ENCODE measurements at regions not wholly inside any gene's neighbourhood (a gene's known extent, or its start where the extent isn't known, plus 50 kb on each side); places are given as distances from the start of the nearest gene placed in this dataset.
A peak's percentile ranks its signal among the peaks of the same experiment; 100 is the strongest.

- H3K36me3 Mint-ChIP-seq (ENCODE audit: unreplicated experiment): no peaks in the 10 kb centered on the region
- H3K4me3 Mint-ChIP-seq (ENCODE audit: unreplicated experiment): no peak overlapping the region
- H3K27ac Mint-ChIP-seq (ENCODE audit: unreplicated experiment): no peak overlapping the region
- no peaks in the 10 kb centered on the region for H3K9me3 Mint-ChIP-seq (ENCODE audit: unreplicated experiment)
- H3K4me1 Mint-ChIP-seq (ENCODE audit: unreplicated experiment): peaks cover 6% of the 10 kb centered on the region
- peaks cover 2% of the 10 kb centered on the region for H3K27me3 Mint-ChIP-seq (ENCODE audit: unreplicated experiment)
- TF ChIP-seq CTCF (IDR thresholded peaks at IDR 0.05): no peak
- DNase-seq (ENCODE audit: extremely low spot score, unreplicated experiment): no peak
Measured at GRCh38 chr3:87358066-87358465, 81.7 kb upstream of the POU1F1 start.

DNA sequence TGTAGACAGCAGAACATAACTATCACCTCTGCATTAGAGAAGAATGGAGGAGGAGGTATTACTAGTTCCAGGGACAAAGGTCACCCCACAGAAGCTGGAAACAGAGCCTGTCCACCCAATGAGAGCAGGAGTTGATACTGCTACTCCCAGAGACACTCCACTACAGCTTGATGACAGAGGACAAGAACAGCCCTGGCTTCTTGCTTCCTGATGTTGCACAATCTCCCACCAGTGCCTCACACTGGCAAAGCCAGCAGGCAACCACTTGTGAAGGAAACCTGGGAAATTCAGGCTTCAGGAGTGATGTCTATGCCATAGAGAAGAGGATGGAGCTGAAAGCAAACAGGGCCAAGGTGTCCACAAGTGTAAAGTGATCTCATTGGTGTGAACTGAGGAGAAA is 78.0 kb upstream of the POU1F1 start:
- H3K27ac Mint-ChIP-seq (ENCODE audit: unreplicated experiment): no peak overlapping the region
- no peaks in the 10 kb centered on the region for H3K36me3 Mint-ChIP-seq (ENCODE audit: unreplicated experiment)
- no peak for DNase-seq (ENCODE audit: extremely low spot score, unreplicated experiment)
- H3K4me3 Mint-ChIP-seq (ENCODE audit: unreplicated experiment): no peak overlapping the region
- peaks cover 5% of the 10 kb centered on the region for H3K27me3 Mint-ChIP-seq (ENCODE audit: unreplicated experiment)
- H3K4me1 Mint-ChIP-seq (ENCODE audit: unreplicated experiment): peaks cover 6% of the 10 kb centered on the region
- no peak for TF ChIP-seq CTCF (IDR thresholded peaks at IDR 0.05)
- no peaks in the 10 kb centered on the region for H3K9me3 Mint-ChIP-seq (ENCODE audit: unreplicated experiment)

GRCh38 chr3:87351937-87352336 is 75.6 kb upstream of the POU1F1 start:
- no peak for TF ChIP-seq CTCF (IDR thresholded peaks at IDR 0.05)
- Mint-ChIP-seq H3K36me3 (ENCODE audit: unreplicated experiment) (no peaks in the 10 kb centered on the region), H3K27me3 (ENCODE audit: unreplicated experiment) (peaks cover 22% of the 10 kb centered on the region), H3K27ac (ENCODE audit: unreplicated experiment) (no peak overlapping the region), H3K4me1 (ENCODE audit: unreplicated experiment) (no peaks in the 10 kb centered on the region), H3K9me3 (ENCODE audit: unreplicated experiment) (no peaks in the 10 kb centered on the region), H3K4me3 (ENCODE audit: unreplicated experiment) (no peak overlapping the region)
- DNase-seq (ENCODE audit: extremely low spot score, unreplicated experiment): no peak

GRCh38 chr3:87350367-87351199 is 74.2 kb upstream of the POU1F1 start:
- no peaks in the 10 kb centered on the region for H3K36me3 Mint-ChIP-seq (ENCODE audit: unreplicated experiment)
- no peak overlapping the region for H3K27ac Mint-ChIP-seq (ENCODE audit: unreplicated experiment)
- H3K27me3 Mint-ChIP-seq (ENCODE audit: unreplicated experiment): peaks cover 22% of the 10 kb centered on the region
- H3K4me1 Mint-ChIP-seq (ENCODE audit: unreplicated experiment): no peaks in the 10 kb centered on the region
- DNase-seq (ENCODE audit: extremely low spot score, unreplicated experiment): no peak
- H3K4me3 Mint-ChIP-seq (ENCODE audit: unreplicated experiment): no peak overlapping the region
- no peaks in the 10 kb centered on the region for H3K9me3 Mint-ChIP-seq (ENCODE audit: unreplicated experiment)
- TF ChIP-seq CTCF (IDR thresholded peaks at IDR 0.05): peak; percentile 95

GRCh38 chr3:87349833-87350232 is 73.4 kb upstream of the POU1F1 start:
- H3K36me3 Mint-ChIP-seq (ENCODE audit: unreplicated experiment): no peaks in the 10 kb centered on the region
- no peaks in the 10 kb centered on the region for H3K4me1 Mint-ChIP-seq (ENCODE audit: unreplicated experiment)
- no peaks in the 10 kb centered on the region for H3K9me3 Mint-ChIP-seq (ENCODE audit: unreplicated experiment)
- H3K4me3 Mint-ChIP-seq (ENCODE audit: unreplicated experiment): no peak overlapping the region
- TF ChIP-seq CTCF (IDR thresholded peaks at IDR 0.05): no peak
- peaks cover 21% of the 10 kb centered on the region for H3K27me3 Mint-ChIP-seq (ENCODE audit: unreplicated experiment)
- no peak overlapping the region for H3K27ac Mint-ChIP-seq (ENCODE audit: unreplicated experiment)
- DNase-seq (ENCODE audit: extremely low spot score, unreplicated experiment): no peak

Measured in osteocyte (in vitro differentiated cells).